ENCODE measurements at regions not wholly inside any gene's neighbourhood (a gene's known extent, or its start where the extent isn't known, plus 50 kb on each side); places are given as distances from the start of the nearest gene placed in this dataset.

DNA sequence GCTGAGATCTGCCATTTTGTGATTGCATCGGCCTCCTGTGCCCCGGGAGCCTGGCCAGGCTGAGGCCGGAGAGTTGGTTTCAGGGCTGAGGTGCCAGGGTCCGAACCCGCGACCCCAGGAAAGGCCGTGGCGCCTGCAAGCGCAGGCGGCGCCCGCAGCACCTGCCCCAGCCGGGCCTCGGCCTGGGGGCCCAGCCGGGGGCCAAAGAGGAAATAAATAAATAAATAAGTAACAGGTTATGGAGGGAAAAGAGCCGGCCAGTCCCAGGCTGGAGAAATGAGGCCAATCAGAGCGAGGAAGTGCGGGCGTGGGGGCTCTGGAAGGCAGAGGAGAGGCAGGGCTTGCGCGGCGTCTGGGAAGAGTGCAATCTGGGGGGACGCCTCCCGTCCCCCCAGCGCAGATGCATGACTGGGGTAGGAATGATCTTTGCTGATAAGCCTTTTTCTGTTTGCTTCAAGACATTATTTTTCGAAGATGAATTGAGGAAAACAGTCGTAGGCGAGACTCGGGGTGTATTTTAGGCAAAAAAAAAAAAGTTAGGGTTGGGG, 145.6 kb upstream of the ZNF536 start:
- TF ChIP-seq, protein P1, sequence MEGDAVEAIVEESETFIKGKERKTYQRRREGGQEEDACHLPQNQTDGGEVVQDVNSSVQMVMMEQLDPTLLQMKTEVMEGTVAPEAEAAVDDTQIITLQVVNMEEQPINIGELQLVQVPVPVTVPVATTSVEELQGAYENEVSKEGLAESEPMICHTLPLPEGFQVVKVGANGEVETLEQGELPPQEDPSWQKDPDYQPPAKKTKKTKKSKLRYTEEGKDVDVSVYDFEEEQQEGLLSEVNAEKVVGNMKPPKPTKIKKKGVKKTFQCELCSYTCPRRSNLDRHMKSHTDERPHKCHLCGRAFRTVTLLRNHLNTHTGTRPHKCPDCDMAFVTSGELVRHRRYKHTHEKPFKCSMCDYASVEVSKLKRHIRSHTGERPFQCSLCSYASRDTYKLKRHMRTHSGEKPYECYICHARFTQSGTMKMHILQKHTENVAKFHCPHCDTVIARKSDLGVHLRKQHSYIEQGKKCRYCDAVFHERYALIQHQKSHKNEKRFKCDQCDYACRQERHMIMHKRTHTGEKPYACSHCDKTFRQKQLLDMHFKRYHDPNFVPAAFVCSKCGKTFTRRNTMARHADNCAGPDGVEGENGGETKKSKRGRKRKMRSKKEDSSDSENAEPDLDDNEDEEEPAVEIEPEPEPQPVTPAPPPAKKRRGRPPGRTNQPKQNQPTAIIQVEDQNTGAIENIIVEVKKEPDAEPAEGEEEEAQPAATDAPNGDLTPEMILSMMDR (IDR thresholded peaks at IDR 0.05) = no peak
- TF ChIP-seq POLR2A (IDR thresholded peaks at IDR 0.05) = no peak

All from body of pancreas (tissue), 4 donors.